ENCODE measurements at regions not wholly inside any gene's neighbourhood (a gene's known extent, or its start where the extent isn't known, plus 50 kb on each side); places are given as distances from the start of the nearest gene placed in this dataset.
"Not testable (repeated sequence)": the region's sequence is repeated elsewhere in the genome, so short reads cannot be mapped to it uniquely, and the experiment has no call there.

DNA sequence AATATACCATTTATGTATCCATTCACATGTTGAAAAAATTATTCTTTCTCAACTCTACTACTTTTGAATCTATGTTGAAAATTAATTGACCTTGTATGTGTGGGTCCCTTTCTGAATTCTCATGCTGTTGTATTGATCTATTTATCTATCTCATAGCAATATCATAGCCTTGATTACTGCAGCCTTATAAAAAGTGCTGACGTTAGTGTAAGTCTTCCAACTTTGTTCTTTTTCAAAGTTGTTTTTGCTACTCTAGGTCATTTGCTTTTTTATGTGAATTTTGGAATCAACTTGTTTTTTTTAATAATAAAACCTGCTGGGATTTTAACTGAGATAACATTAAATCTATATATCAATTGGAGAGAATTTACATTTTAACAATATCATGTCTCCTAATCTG lies 52.2 kb upstream of the PAX3 start:
- DNase-seq (ENCODE audit: low spot score) (no peak), FAIRE-seq (no peak)

DNA sequence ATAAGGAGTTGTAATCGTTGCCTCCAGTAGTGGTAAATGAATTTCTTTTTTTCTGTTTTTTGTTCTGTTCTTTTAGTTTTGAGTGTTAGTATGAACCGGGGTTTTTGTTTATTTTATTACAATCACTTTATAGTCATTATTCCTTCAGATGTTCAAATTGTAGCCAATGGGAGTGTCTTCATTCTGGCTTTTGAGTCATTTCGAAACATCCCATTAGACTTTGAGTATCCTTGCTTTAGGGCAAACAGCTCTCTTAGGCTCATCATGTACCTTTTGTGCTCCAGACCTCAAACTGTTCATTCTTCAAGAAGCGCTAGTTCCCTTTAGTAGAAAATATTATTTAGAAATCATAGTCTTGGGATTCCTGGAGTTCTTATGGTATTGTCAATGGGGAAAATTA lies 54.2 kb upstream of the PAX3 start:
- DNase-seq (ENCODE audit: low spot score) (no peak), FAIRE-seq (no peak)

DNA sequence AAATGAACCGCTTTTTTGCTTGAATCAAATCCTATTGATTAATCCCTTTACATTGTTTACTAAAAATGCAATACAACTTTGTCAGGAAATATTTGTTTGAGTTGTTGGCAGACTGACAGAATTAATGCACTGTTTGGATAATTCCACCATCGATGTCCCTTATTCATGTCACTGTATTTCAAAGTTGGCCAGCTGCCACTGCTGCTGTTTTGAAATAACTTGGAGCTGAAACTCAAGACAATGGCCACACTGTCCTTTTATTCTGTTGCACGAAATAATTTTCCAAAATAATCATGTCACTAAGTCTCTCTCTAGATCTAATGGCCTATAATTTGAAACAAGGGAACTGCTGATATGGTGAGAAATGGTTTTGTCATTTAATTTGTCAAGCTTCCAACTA lies 55.2 kb upstream of the PAX3 start:
- DNase-seq (ENCODE audit: low spot score) (no peak), FAIRE-seq (no peak)

DNA sequence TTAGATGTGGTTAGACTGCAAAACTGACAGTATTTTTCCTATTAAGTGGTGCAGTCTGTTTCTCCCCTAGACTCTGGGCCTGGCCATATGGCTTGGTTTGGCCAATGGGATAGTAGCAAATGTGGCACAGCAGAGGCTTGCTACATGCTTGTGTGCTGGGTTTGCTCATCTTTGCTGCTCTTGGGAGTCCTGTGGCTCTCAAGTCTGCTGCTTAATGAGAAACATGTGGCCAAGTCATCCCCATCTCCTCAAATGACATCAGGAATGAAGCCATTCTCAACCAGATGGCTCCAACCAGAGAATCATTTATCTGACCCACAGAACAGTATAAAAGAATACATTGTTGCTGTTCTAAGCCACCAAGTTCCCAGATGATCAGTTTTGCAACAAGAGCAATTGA lies 57.1 kb upstream of the PAX3 start:
- FAIRE-seq (no peak), DNase-seq (ENCODE audit: low spot score) (no peak)

DNA sequence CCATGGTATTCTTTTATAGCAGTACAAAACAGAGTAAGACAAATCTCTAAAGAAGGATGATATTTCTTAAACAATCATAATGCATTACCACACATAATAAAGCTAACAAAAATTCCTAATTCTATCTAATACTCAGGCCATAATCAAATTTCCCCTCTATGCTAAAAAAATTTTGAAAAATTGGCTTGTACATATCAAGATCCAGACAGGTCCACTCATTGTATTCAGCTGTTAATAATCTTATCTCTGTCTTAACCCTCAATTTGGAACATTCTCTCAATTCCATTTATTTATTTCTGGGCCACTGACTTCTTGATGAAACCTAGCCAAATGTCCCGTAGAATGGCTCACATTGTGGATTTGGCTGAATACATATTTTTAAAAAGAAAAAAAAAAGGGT lies 59.1 kb upstream of the PAX3 start:
- no peak for FAIRE-seq
- DNase-seq (ENCODE audit: low spot score) = no peak

DNA sequence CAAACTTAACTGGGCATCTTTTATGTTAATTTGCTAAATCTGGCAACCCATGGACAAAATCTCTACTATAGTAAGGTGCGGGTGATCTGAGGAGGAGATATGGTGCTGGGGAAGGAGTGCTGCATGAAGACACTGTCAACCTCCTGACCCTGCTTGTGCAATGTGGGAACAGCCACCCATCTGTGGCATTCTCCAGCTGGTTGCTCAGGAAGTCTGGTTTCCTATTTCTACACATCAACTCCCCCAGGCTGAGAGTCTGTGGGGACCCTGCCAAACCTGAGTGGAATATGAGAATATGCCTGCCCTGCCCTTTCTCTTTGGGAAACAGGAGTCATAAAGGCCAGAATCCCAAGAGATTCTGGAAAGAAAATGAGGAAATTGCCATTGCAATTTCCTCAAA lies 60.1 kb upstream of the PAX3 start:
- DNase-seq (ENCODE audit: low spot score) (no peak), FAIRE-seq (no peak)

DNA sequence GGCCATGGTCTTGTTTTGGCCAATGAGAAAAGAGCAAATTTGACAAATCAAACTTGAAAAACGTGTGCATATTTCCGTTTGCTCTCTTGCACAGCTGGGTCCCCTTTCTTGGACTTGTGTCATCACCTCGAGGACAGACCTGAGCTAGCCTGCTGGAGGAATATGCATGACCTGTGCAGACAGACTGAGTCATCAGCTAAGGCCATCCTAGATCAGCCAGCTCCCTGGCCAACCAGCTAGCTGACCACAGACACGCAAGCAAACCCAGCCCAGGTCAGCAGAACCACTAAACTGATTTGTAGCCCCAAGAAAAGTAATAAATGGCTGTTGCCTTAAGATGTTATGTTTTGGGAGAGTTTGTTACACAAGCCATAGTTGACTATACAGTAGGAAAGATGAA lies 61.3 kb upstream of the PAX3 start:
- FAIRE-seq (no peak), DNase-seq (ENCODE audit: low spot score) (no peak)

DNA sequence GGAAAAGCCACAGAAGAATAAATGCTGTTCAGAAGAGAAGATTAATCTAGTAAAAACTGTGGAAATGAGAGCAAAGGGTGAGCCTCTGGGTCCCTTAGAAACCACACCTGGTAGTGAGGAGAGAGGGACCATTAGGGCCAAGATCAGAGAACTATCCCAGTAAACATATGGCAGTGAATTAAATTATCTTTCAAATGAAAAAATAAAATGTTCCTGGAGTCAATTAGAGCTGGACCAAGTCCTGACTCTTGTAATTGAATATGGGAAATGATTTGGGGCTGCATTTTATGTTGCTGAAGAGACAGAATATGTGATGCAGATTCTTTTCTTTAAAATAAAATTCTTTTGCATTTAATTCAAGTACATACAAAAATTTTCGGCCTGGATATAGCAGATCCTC lies 62.2 kb upstream of the PAX3 start:
- DNase-seq (ENCODE audit: low spot score) = no peak
- no peak for FAIRE-seq

DNA sequence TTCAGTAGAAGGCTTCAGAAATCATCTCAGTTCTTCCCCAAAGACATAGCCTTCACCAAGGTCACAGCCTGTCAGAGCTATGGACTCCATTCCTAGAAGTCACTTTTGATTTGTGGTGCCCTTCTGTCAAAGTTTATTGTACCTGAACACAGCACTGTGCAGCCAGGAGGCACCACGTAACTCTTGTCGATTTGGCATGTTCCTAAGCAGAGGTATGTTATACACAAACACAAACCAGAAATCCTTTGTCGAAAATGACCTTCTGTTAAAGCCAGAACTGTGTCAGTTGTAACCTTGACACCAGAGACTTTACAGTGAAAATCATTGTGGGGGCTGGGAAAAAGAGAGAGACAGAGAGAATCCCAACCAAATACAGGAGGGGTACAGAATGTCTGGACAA lies 62.6 kb upstream of the SGPP2 start:
- DNase-seq (ENCODE audit: low spot score) (no peak), FAIRE-seq (no peak)

DNA sequence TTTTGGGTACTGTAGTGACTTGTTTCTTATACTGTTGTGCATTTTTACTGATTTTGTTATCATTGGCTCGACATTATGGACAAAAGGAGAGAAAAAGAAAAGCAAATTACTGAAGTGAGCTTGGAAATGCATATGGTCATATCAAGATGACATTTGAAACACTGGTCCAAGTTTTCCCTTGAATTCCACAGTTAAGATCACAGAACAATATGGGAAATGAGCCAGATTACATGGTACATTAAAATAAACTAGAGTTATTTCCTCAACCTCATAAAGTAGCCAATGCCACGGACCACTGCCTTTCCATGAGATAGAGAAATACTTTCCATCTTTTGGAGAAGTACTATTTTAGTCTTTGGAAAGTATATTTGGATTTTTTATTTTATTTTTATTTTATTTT lies 62.0 kb upstream of the SGPP2 start:
- no peak for FAIRE-seq
- no peak for DNase-seq (ENCODE audit: low spot score)

DNA sequence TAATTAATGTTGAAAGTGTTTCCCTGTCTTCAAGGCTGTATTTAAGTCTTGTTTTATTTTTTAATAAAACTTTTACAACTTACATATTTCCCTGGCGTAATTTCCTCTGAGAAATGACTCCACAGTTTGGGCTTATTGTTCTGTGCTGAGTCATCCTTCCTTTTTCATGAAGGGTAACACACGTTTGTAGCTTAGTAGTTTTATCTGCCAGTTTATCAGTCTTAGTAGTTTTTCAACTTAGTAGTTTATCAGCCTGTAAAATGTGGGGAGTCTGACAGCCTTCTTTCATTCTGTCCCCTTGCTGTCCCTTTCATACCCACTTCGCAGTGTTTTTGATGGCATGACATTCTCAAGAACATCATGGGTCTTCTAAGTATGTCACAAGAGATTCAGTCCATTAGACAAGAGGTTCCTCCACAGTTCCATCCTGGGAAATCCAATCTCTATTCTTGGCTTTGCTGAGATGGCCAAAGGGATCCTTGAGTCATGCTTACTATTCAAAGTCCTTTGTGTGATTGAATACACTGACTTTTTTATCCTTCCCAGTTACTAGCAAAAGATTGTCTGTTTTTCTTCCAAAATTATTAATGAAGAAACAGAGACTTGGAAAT lies 60.0 kb upstream of the SGPP2 start:
- no peak for FAIRE-seq
- DNase-seq (ENCODE audit: low spot score) = peak; percentile 19

DNA sequence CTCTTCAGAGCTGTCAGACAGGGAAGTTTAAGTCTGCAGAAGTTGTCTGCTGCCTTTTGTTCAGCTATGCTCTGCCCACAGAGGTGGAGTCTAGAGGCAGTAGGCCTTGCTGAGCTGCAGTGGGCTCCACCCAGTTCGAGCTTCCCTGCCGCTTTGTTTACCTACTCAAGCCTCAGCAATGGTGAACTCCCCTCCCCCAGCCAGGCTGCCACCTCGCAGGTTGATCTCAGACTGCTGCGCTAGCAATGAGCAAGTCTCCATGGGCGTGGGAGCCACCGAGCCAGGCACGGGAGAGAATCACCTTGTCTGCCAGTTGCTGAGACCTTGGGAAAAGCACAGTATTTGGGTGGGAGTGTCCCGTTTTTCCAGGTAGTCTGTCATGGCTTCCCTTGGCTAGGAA lies 56.1 kb upstream of the SGPP2 start:
- FAIRE-seq; DNase-seq (ENCODE audit: low spot score): not testable (repeated sequence)

DNA sequence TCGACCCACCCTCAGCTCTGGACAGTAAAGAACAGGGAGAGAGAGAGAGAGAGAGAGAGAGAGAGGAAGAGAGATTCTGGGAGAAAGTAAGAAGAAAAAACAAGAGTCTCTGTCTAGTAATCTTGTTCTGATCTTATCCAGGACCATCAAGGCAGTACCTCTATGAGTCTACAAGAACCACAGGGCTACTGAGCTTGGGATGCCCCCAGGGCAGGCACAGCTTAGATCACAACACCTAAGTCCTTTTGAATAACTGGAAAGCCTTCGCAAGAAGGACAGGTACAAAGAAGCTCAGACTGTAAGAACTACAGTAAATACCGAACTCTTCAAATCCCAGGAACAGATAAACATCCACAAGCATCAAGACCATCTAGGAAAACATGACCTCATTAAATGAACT lies 51.4 kb upstream of the SGPP2 start:
- no peak for DNase-seq (ENCODE audit: low spot score)
- FAIRE-seq = no peak

Measured in urothelium cell line (cell line).